ENCODE measurements at regions not wholly inside any gene's neighbourhood (a gene's known extent, or its start where the extent isn't known, plus 50 kb on each side); places are given as distances from the start of the nearest gene placed in this dataset.
"Not testable (repeated sequence)": the region's sequence is repeated elsewhere in the genome, so short reads cannot be mapped to it uniquely, and the experiment has no call there.

DNA sequence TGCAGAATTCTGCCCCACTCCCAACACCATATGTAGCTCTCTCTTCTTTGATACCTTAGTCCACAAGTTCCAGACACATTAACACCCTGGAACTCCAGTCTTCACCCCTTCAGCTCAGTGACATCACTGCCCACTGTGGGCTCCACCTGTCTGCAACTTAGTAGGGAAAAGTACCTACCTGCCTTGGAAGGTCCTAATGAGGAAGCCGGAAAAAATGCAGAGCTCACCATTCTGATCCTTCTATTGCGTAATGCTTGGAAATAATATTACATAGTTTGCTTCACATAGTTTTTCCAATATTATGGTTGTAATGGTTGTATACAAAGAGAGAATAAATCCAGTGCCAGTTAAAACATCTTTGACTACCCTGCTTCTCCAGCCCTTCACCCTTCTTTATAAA lies 738.4 kb downstream of the RNF144A start:
- DNase-seq = no peak

DNA sequence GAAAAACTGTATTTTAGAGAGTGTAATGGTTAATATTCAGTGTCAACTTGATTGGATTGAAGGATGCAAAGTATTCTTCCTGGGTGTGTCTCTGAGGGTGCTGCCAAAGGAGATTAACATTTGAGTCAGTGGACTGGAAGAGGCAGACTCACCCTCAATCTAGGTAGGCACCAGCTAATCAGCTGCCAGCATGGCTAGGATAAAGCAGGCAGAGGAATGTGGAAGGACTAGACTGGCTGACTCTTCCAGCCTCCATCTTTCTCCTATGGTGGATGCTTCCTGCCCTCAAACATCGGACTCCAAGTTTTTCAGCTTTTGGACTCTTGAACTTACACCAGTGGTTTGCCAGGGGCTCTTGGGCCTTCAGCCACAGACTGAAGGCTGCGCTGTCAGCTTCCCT lies 740.3 kb downstream of the RNF144A start:
- DNase-seq = not testable (repeated sequence)

DNA sequence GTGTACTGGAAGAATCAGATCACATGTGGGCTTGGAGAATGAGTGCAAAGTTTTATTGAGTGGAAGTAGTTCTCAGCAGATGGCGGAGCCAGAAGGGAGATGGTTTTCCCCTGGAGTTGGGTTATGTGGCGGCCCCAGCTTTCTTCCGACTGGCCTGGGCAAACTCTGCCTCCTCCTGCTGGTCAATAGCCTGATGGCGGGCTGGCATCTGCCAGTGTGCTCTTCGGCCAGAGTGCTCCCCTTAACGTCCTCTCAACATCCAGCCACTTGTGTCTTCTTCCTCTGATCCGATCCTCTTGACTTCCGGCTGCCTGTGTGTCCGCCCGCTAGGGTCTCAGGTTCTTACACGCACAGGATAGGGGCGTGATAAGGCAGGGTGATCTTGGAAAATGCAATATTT lies 741.3 kb downstream of the RNF144A start:
- no peak for DNase-seq

GRCh38 chr2:7660816-7661215 lies 743.6 kb downstream of the RNF144A start:
- DNase-seq = no peak

GRCh38 chr2:7661502-7661901 lies 744.3 kb downstream of the RNF144A start:
- no peak for DNase-seq

DNA sequence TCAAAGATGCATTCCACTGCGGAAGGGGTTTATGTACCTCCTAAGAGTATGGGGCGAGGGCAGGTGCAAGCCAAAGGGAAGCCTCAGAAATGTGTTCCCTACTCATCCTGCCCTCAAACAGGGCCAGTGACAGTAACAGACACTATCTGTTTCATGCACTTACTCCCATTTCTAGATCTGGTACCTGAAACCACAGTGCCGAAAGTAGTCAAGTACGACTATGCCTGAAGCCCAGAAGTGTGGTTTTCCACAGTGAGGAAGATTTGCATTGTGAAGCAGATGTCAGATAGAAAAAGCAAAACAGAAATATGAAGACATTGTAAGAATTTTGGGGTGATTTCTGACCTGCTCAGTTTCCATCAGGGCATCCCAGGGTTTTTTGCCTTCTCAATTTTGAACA lies 748.7 kb downstream of the RNF144A start:
- no peak for DNase-seq

GRCh38 chr2:7666596-7667259 lies 749.5 kb downstream of the RNF144A start:
- DNase-seq = peak; percentile 20

GRCh38 chr2:7667260-7667757 lies 750.1 kb downstream of the RNF144A start:
- no peak for DNase-seq

- DNase-seq = no peak
These were observed 753.9 kb downstream of the RNF144A start for GRCh38 chr2:7670905-7671641.

DNA sequence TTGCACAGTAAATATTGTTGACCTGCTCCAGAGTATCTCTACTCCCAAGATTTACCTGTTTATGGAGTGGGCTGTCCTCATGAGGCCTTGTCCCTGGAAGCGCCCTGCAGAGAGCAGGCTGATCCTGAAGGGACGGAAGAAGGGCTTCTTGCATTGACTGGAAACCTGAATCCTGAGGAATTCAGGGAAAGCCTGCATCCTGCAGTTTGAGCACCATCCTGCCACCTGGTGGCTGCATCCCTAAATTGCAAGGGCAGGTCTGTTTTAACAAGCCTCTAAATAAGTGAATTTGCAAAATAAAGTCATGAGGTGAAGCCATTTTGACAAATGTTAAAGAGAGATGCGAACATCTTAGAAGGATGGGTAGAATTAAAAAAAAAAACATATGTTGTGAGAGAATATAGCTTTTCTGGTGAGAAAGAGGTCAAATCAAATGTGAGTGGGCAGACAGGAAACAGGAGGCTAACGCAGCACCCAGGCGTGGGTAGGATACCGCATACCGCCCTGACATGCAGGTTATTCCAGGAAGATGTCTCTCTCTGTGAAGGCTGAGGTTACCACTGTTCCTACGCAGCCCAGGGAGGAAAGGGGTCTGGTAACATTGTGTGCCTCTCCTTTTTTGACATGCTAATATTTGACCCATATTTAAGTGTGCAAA lies 754.9 kb downstream of the RNF144A start:
- DNase-seq = peak; percentile 48

DNA sequence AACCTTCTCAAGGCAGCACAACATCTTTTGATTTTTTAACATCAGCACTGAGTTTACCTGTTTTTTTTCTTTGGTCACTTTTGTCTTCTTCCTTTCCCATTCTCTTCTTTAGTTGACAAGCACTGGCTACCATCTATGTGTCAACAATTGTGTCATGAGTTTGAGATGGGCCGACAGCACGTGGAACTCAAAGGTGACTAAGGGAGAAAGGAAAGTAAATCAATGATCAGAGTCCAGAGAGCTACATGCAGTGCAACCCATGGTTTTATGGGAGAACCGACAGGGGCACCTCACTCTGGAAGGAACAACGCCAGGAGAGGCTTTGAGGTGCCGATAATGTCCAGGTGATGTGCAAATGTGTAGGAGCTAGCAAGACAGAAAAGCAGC lies 755.5 kb downstream of the RNF144A start:
- DNase-seq = no peak

DNA sequence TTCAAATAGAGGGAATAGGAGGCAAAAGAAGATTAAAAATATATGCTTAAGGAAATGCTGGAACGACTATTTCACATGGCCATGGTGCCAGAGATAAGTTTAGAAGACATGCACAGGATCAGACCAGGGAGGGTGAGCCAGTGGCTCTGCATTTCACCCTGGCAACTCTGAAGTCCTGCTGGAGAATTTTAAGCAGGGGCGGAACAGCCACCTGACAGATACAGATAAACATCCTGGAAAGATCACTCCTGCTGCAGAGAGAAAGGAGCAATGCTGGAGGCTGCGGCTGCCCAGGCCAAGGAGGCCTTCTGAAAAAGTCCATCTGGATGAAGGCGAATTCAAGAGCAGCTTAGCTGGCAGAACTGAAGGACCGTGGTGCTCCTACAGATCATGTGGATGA lies 755.9 kb downstream of the RNF144A start:
- no peak for DNase-seq

- DNase-seq = no peak
These were observed 756.6 kb downstream of the RNF144A start for GRCh38 chr2:7673853-7674252.

DNA sequence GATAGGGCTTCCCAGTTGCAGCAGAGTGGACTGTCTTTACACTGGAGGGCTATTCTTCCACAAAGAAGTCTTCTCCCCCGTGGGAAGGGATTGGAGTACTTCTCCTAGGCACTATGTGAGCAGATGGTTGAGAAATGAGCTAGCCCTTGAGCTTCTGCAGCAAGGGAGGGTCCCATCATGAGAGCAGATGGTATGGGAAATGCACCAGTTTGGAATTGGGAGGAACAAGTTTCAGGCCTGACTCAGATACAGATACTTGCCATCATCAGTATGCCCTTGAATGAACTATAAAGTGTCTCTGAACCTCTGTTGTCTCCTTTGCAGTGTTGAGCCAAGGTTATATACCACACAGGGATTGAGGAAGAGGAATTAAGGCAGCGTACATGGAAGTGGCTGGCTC lies 757.4 kb downstream of the RNF144A start:
- no peak for DNase-seq

GRCh38 chr2:7676714-7677113 lies 759.5 kb downstream of the RNF144A start:
- peak; percentile 52 for DNase-seq

DNA sequence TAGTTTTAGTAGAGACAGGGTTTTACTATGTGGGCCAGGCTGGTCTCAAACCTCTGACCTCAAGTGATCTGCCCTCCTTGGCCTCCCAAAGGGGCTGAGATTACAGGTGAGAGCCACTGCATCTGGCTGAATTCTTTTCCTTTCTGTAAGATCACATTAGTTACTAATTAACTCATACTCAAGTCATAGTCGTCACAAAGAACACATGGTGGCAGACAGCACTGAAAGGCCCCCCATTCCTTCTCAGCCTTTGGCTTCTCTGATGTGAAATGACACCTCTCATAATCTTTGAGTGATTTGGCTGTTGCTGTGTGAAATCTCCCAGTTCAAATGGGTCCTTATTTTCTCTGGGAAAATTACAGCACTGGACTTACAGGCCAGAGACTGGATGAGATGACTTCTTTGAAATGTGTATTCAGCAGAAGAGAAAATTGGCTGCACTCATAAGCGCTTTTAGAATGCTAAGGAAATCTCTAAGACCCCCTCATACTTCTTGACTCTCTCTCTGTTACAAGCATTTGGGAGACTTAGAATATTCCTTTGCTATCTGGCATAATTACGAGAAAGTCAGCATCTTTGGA lies 764.8 kb downstream of the RNF144A start:
- DNase-seq = no peak

DNA sequence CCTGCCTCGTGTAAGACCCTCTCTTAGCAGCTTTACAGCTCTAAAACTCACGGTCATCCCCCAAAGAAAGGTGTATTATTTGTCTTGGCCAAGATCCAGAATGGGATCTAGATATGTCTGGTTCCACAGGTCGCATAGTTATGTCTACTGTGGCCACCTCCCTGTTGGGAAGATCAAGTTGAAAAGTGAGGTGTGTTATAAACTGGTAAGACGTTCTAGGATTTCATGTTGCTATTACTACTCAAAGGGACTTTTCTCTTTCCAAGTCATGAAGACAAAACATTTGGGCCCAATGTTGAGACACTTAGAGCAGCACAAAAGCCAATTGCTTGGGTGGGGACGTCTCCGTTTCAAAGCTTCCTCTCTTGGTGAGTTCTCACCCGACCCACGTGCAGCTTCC lies 766.0 kb downstream of the RNF144A start:
- DNase-seq = no peak

GRCh38 chr2:7683708-7684107 lies 766.5 kb downstream of the RNF144A start:
- DNase-seq = no peak

DNA sequence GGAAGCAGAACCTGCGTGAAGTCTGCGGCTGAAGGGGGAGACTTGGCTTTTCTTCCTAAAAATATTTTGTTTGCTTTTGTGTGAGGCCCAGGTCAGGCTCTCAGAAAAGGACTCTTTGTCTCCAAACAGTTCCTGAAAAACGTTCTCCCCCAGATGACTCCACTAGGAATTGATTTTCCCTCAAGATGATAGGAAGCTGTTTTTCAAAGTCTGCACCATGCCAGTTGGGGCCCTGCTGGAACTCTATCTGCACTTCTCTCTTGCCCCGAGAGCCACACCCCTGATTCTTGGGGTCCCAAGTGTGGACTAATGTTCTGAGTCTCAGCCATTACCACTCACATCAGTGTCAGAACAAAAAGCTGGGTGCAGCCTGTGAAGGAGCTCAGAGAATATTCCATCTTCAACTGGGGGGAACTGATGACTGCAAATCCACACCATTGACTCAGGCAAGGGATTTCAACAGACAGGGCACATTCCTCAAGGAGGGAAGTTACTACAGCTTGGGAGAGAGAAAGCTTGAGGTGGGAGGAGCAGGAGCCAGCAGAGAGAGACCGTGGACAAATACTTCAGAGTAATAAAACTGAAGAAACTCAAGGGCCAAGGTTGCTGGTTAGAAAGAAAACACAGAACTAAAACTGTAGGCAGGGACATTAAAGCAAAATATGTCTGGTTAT lies 768.3 kb downstream of the RNF144A start:
- DNase-seq = no peak

GRCh38 chr2:7686016-7686385 lies 768.8 kb downstream of the RNF144A start:
- no peak for DNase-seq

DNA sequence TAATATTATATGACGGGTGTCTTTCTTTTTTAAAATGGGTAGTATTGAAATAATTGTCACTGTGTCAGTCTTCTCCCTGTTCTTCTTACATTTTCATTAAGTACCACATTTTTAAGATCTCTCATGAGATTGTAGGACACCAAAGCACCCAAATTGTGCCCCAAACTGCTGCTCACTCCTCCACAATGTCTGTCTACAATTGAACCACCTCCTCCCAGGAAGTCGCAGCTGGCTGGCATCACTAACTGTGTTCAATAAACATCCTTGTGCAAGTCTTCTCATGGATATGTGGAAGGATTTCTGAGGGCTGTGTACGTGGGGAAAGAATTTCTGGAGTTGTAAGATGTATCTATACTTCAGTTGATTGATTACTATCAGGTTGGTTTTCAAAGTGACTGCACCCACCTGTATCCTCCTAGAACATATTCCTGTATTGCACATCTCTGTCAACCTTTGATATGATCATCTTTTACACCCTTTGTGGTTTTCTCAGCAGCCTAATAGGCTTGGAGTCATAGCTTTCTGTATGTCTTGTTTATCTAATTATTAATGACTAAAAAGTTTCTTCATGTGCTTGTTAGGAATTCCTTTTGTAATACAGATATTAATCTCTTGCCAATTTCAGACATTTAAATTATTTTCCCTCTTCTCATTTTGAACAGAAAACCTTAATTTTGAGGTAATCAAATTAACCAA lies 774.9 kb downstream of the RNF144A start:
- no peak for DNase-seq

DNA sequence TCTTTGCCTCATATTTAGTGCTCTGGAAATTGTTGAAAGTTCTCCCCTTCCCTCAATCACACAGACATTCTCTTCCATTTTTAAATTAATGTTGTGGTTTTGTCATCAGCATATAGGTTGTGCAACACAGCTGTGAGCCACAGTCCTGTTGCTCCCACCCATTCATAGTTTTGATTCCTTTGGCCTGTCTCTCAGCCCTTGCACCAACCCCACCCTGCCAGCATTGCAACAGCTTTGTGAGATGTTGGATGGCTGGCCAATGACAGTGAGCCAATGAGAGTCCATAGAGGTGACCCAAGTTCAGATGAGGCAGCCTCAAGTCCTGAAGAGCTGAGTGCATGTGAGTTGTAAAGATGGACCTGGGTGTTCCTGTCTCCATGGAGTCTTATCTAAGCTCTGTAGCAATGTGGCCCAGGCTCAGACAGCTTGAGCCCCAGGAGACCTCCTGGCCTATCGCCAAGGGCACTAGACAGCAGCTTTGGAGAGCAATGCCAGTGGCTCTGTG lies 775.5 kb downstream of the RNF144A start:
- no peak for DNase-seq
